ELR (cell line): ENCODE measurements at regions not wholly inside any gene's neighbourhood (a gene's known extent, or its start where the extent isn't known, plus 50 kb on each side); places are given as distances from the start of the nearest gene placed in this dataset.

Experiments
- DNase-seq: peaks from one replicate; pipeline ENCODE4 v3.0.0-alpha.2; 2015; ENCODE audit warnings: low read depth

- DNase-seq: peak; percentile 9
These were observed 119.1 kb downstream of the MN1 start for GRCh38 chr22:27682437-27682836.

DNA sequence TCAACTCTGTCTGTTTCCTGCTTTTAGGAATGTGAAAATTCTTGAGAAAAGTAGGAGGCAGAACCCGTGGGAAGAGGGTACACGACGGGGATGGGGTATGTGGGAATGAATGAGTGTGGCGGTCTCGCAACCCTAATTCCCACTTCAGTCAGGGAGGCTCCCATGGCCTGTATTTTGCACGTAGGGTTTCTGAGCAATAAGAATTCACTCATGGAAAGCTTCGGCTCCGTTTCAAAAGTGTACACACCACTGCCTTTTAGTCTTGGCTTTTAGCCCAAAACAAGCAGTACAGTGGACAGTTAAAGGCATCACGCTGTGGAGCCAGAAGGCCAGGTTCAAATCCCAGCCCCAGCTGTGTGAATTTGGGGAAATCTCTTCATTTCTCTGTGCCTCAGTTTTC, 116.7 kb downstream of the MN1 start:
- DNase-seq: no peak

DNA sequence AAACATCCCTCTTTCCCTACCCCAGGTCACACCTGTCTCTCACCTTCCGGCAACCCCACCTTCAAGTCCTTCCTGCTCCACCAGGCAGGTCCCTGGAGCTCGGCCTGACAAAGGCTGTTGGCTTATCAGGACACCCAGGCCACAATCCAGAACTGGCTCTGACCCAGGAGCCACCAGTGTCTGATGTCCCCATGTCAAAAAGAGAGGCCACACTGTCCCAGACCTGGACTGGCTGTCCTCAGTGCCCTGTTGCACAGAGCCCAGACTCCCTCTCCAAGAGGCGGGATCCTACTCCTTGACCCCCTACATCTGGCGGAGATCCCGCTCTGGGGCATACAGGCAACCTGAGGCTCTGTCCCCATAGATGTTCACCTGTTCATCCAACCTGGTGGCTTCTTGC, 116.0 kb downstream of the MN1 start:
- DNase-seq: no peak

DNA sequence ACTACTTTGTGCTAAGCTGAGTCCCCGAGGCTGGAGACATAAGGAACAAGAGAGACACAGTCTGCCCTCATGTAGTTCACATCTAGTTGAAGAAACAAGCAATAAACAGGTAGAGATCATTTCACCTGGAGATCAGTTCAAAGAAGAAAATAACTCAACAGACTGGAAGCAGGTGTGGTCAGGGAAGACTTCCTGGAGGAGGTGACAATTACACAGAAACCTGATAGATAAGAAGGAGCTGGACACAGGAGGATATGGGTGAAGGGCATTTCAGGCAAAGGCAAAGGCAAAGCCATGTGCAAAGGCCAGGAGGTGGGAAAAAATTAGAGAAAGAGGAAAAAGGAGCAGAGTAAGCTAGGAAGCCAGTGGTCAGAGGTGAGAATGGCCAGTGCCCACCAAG, 115.6 kb downstream of the MN1 start:
- no peak for DNase-seq

- peak; percentile 52 for DNase-seq
These were observed 115.0 kb downstream of the MN1 start for GRCh38 chr22:27686534-27686933.

- peak; percentile 25 for DNase-seq
These were observed 113.5 kb downstream of the MN1 start for GRCh38 chr22:27687984-27688545.

DNA sequence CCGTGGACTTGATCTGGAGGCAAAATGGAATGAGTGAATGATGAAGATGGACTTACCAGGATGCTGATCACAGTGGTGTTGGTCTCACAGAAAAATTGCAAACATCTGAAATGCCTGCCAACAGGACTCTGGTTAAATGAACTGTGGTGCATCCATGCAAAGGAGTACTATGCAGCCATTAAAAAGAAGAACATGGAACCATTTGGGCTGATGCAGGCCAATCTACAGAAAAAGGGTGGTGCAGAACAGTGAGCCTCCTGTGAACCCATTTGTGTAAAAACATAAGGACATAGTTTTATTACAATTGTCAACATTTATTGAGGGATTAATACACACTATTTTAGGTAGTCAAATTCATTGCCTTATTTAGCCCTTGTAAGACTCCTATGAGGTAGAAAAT, 111.9 kb downstream of the MN1 start:
- DNase-seq: no peak

DNA sequence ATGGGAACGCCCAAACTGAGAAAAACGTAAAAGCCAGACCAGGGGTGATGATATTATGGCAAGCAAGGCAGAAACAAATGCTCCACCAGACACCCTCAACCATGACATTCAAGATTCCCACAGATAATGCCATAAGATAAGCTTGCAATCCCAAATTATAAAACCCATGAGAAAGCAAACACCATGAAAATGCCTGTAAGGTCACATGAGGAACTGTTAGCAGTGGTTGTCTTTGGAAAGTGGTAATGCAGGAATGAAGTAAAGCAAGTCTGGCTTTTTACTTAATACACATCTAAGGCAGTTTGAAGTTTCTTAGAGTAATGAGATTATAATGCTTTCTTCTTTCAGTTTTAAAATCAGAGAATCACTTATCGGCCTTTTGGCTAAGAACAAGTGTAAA, 111.0 kb downstream of the MN1 start:
- no peak for DNase-seq

GRCh38 chr22:27692243-27692642, 109.3 kb downstream of the MN1 start:
- peak; percentile 36 for DNase-seq

DNA sequence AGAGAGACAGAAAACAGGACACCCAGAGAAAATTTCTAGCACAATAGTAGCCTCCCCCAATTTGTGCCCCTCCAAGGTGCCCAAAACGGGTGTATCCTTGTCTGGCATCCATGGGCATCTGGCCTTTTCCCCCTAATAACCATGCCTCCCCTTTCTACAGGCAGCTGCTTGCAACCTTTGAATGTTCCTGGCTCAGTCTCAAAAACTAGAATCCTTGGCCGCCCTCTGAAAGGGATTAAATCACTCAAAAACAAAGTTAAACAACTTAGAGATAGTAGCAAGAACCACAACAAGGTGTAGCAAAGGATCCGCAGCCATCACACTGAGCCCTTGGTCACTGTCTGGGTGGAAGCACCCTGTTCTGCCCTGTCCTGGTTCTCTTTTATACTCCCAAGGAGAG, 105.6 kb downstream of the MN1 start:
- no peak for DNase-seq

- DNase-seq: no peak
These were observed 103.7 kb downstream of the MN1 start for GRCh38 chr22:27697888-27698287.
